CD14-positive monocyte (primary cell): ENCODE measurements at regions not wholly inside any gene's neighbourhood (a gene's known extent, or its start where the extent isn't known, plus 50 kb on each side); places are given as distances from the start of the nearest gene placed in this dataset.

Experiments used
- DNase-seq, 3 donors: peaks; one replicate each; pipeline ENCODE4 v3.0.0-alpha.2; 2011 to 2022
- H2AFZ ChIP-seq: 2 replicates; pipeline ENCODE4 v1.6.0; 2012; ENCODE audit warnings: mild to moderate bottlenecking, low read depth, low read length, inconsistent platforms; ENCODE audit not compliant: insufficient read depth, poor library complexity, severe bottlenecking
- H3K27ac ChIP-seq, 2 donors: 1 replicate in 1 of 2; 2 replicates in 1 of 2; pipeline ENCODE4 v1.5.1; 2012 to 2013; ENCODE audit warnings: low read length in 2 of 2, control low read depth in 1 of 2, inconsistent platforms in 1 of 2, low read depth in 1 of 2, mild to moderate bottlenecking in 1 of 2
- H3K27me3 ChIP-seq, 2 donors: one replicate each; pipeline versions ENCODE4 v1.6.0 to v1.6.1; 2011 to 2013; ENCODE audit warnings: low read length in 2 of 2; ENCODE audit not compliant: control insufficient read depth in 2 of 2, insufficient read depth in 2 of 2
- H3K36me3 ChIP-seq, 2 donors: replicated peaks in 1 of 2; 1 replicate in 1 of 2; 2 replicates in 1 of 2; pipeline versions ENCODE4 v1.5.1 to v1.6.1; 2012 to 2013; ENCODE audit warnings: low read length in 2 of 2, control low read depth in 1 of 2, inconsistent platforms in 1 of 2, mild to moderate bottlenecking in 1 of 2; ENCODE audit not compliant: insufficient read depth in 2 of 2, control insufficient read depth in 1 of 2
- H3K4me1 ChIP-seq, 2 donors: 1 replicate in 1 of 2; 2 replicates in 1 of 2; pipeline versions ENCODE4 v1.5.1 to v1.6.1; 2012 to 2013; ENCODE audit warnings: low read length in 2 of 2, control low read depth in 1 of 2, inconsistent platforms in 1 of 2, mild to moderate bottlenecking in 1 of 2, moderate library complexity in 1 of 2; ENCODE audit not compliant: insufficient read depth in 2 of 2, control insufficient read depth in 1 of 2
- H3K4me2 ChIP-seq: replicated peaks from 2 replicates; pipeline ENCODE3; 2012; ENCODE audit warnings: low read length, moderate library complexity, mild to moderate bottlenecking; ENCODE audit not compliant: poor library complexity, severe bottlenecking; ENCODE audit errors: extremely low read depth
- H3K4me3 ChIP-seq, 3 experiments: fragments of 200-600 bp in 1 of 3; sonication (generic) in 1 of 3; replicated peaks in 1 of 3; 1 replicate in 2 of 3; 2 replicates in 1 of 3; pipeline ENCODE4 v1.5.1; 2011 to 2013; ENCODE audit warnings: low read length in 3 of 3, mild to moderate bottlenecking in 3 of 3, control low read depth in 2 of 3, low read depth in 2 of 3, inconsistent platforms in 1 of 3, moderate library complexity in 1 of 3
- H3K79me2 ChIP-seq: 2 replicates; pipeline ENCODE4 v1.6.0; 2012; ENCODE audit warnings: mild to moderate bottlenecking, control low read depth, inconsistent platforms, low read length, moderate library complexity; ENCODE audit not compliant: insufficient read depth
- H3K9ac ChIP-seq: 2 replicates; pipeline ENCODE4 v1.6.0; 2017; ENCODE audit warnings: low read length, mild to moderate bottlenecking; ENCODE audit not compliant: insufficient read depth, poor library complexity, severe bottlenecking
- H3K9me3 ChIP-seq, 2 donors: replicated peaks in 1 of 2; 1 replicate in 1 of 2; 2 replicates in 1 of 2; pipeline versions ENCODE4 v1.5.1 to v1.6.1; 2012 to 2013; ENCODE audit warnings: low read length in 2 of 2, control low read depth in 1 of 2; ENCODE audit not compliant: control insufficient read depth in 1 of 2, insufficient read depth in 1 of 2
- H4K20me1 ChIP-seq: 2 replicates; pipeline ENCODE4 v1.6.0; 2012; ENCODE audit warnings: mild to moderate bottlenecking, low read length, control low read depth, moderate library complexity; ENCODE audit not compliant: insufficient read depth
- H3K27ac Mint-ChIP-seq, 7 donors: one replicate each; pipeline ENCODE4 v1.8.0; 2020; ENCODE audit warnings: mild to moderate bottlenecking in 7 of 7, mixed read lengths in 7 of 7, moderate library complexity in 6 of 7, inconsistent platforms in 2 of 7
- H3K27me3 Mint-ChIP-seq, 3 donors: one replicate each; pipeline ENCODE4 v1.8.0; 2021 to 2022; ENCODE audit warnings: low read depth in 3 of 3, mild to moderate bottlenecking in 3 of 3, mixed read lengths in 3 of 3, moderate library complexity in 3 of 3, inconsistent platforms in 1 of 3
- H3K36me3 Mint-ChIP-seq, 2 donors: one replicate each; pipeline ENCODE4 v1.8.0; 2020; ENCODE audit warnings: mixed read lengths in 2 of 2, inconsistent platforms in 1 of 2, mild to moderate bottlenecking in 1 of 2
- H3K4me1 Mint-ChIP-seq: one replicate; pipeline ENCODE4 v1.8.0; 2020; ENCODE audit warnings: mild to moderate bottlenecking, mixed read lengths
- H3K4me3 Mint-ChIP-seq, 2 donors: one replicate each; pipeline ENCODE4 v1.8.0; 2020; ENCODE audit warnings: mild to moderate bottlenecking in 2 of 2, mixed read lengths in 2 of 2, moderate library complexity in 1 of 2
- H3K9me3 Mint-ChIP-seq, 7 donors: one replicate each; pipeline ENCODE4 v1.8.0; 2020 to 2022; ENCODE audit warnings: mixed read lengths in 7 of 7, mild to moderate bottlenecking in 6 of 7, moderate library complexity in 6 of 7, inconsistent platforms in 2 of 7
- CTCF ChIP-seq: fragments of 200-600 bp; IDR thresholded peaks from one replicate; pipeline ENCODE4 v1.8.0; 2022; ENCODE audit warnings: antibody characterized with exemption, mild to moderate bottlenecking
- WGBS: methylation state at CpG from one replicate; pipeline ENCODE4 v1.1.5; 2013; ENCODE audit warnings: missing lambda C conversion rate; ENCODE audit not compliant: insufficient coverage; 5-methylcytosine and 5-hydroxymethylcytosine counted together
- intact Hi-C, 2 donors: fragments of 100-400 bp; cut with micrococcal nuclease; formaldehyde crosslinking; loops; one replicate each; pipeline versions ENCODE4 v1.15.0 to v1.15.1; 2023

GRCh38 chr13:79779761-79780160 lies 298.8 kb downstream of the NDFIP2 start:
- H3K27me3 Mint-ChIP-seq: peaks cover 0 to 2% (median 0%) of the 10 kb centered on the region in 3 donors
- H3K27ac Mint-ChIP-seq: peak overlapping the region in 3 of 7 donors; percentile 3 to 63 (median 20)
- Histone ChIP-seq H4K20me1 (no peaks in the 10 kb centered on the region), H3K36me3 (no peaks in the 10 kb centered on the region), H3K4me3 (no peak overlapping the region), H3K9ac (no peak overlapping the region), H2AFZ (no peak overlapping the region), H3K27me3 (no peaks in the 10 kb centered on the region), H3K4me1 (peaks cover 14 to 16% of the 10 kb centered on the region in 2 donors), H3K79me2 (no peaks in the 10 kb centered on the region), H3K9me3 (no peaks in the 10 kb centered on the region), H3K27ac (no peak overlapping the region), H3K4me2 (peak overlapping the region; percentile 16)
- TF ChIP-seq CTCF: no peak
- intact Hi-C loops: loop anchor here (10.0 kb wide), 2 partner anchors 565 to 585 kb away; partner anchors contain the start of gene SPRY2 (in 1 of the 2)
- H3K4me3 Mint-ChIP-seq: no peak overlapping the region
- WGBS: no CpG with 5 or more reads among the region's 1 CpG
- H3K4me1 Mint-ChIP-seq: peaks cover 23% of the 10 kb centered on the region
- peaks cover 0 to 2% (median 0%) of the 10 kb centered on the region in 7 donors for H3K9me3 Mint-ChIP-seq
- no peaks in the 10 kb centered on the region for H3K36me3 Mint-ChIP-seq
- peak; percentile 34 to 46 (median 35) for DNase-seq

DNA sequence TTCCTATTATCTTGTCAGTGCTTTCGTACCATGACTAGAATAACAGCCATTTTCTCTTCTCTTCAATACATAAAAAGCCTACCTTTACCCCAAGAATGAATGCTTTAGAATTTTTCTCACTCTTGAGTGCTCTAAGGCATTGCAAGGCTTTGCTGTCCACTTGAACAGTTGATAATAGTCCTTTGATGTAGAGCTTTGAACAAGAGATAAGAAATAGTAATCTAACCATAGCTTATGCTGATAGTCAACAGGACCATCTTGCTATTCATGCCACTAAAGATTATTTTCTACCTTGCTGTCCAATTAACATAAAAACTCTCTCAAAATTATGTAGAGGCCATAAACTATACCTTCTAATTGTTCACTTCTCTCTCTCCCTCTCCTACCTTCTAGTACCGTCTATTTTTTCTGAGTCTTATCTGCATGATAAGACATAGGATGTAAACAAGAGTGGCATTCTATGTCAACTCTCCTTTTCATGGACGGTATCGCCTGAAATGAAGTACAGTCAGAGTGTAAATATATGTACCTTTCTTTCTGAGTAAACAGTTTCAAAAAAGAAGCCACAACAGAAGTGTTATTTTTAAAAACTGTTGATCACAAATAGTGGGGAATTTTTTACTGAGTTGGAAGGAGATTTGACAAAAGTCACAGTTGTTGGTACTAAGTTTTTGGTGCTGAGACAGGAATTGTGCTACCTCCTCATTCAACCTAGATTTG lies 297.9 kb downstream of the NDFIP2 start:
- Histone ChIP-seq H2AFZ (no peak overlapping the region), H3K4me2 (no peak overlapping the region), H3K9me3 (no peaks in the 10 kb centered on the region), H3K4me3 (no peak overlapping the region), H3K27ac (no peak overlapping the region), H3K4me1 (peaks cover 14 to 16% of the 10 kb centered on the region in 2 donors), H4K20me1 (no peaks in the 10 kb centered on the region), H3K9ac (no peak overlapping the region), H3K79me2 (no peaks in the 10 kb centered on the region), H3K36me3 (no peaks in the 10 kb centered on the region), H3K27me3 (no peaks in the 10 kb centered on the region)
- no peak overlapping the region for H3K4me3 Mint-ChIP-seq
- no peak overlapping the region for H3K27ac Mint-ChIP-seq
- intact Hi-C loops: loop anchor here in 1 of 2 donors (10.0 kb wide), 1 partner anchor 566 kb away; the partner anchor contains the start of gene SPRY2
- H3K27me3 Mint-ChIP-seq: peaks cover 0 to 2% (median 0%) of the 10 kb centered on the region in 3 donors
- no peak for DNase-seq
- no CpG with 5 or more reads among the region's 4 CpGs for WGBS
- H3K9me3 Mint-ChIP-seq: peaks cover 0 to 2% (median 0%) of the 10 kb centered on the region in 7 donors
- no peak for TF ChIP-seq CTCF
- peaks cover 23% of the 10 kb centered on the region for H3K4me1 Mint-ChIP-seq
- H3K36me3 Mint-ChIP-seq: no peaks in the 10 kb centered on the region
